H1 (cell line): ENCODE measurements at regions not wholly inside any gene's neighbourhood (a gene's known extent, or its start where the extent isn't known, plus 50 kb on each side); places are given as distances from the start of the nearest gene placed in this dataset.

Source experiments
- CTCF ChIA-PET: fragments of 300-600 bp; sonication (Branson Sonifier 250); formaldehyde crosslinking; loops from one replicate; lab custom pipeline; 2021; ENCODE audit not compliant: partially characterized antibody; lab: Charles Lee
- POLR2A ChIA-PET: fragments of 300-600 bp; sonication (Branson Sonifier 250); formaldehyde crosslinking; loops from one replicate; lab custom pipeline; 2021; ENCODE audit warnings: inconsistent platforms; ENCODE audit not compliant: partially characterized antibody; lab: Charles Lee
- DNase-seq, 2 experiments: peaks; one replicate each; pipeline versions ENCODE4 v3.0.0 to v3.0.0-alpha.2; 2010 to 2022; ENCODE audit warnings: low spot score in 2 of 2, low read depth in 1 of 2, mixed read lengths in 1 of 2
- FAIRE-seq: peaks from 2 replicates; lab custom pipeline; 2011; peaks lifted over from hg19 to GRCh38; lab: Jason Lieb, UNC
- H2AFZ ChIP-seq: 2 replicates; pipeline ENCODE4 v1.8.1; 2012; ENCODE audit warnings: low read length, inconsistent platforms
- H2AK5ac ChIP-seq: 2 replicates; pipeline ENCODE4 v1.6.1; 2013; ENCODE audit warnings: low read depth, low read length
- H2BK120ac ChIP-seq: replicated peaks from 2 replicates; pipeline ENCODE3; 2013; ENCODE audit warnings: low read depth, low read length, inconsistent platforms
- H2BK12ac ChIP-seq: 2 replicates; pipeline ENCODE4 v1.6.1; 2013; ENCODE audit warnings: low read depth, low read length
- H2BK15ac ChIP-seq: 2 replicates; pipeline ENCODE4 v1.6.1; 2013; ENCODE audit warnings: low read length
- H2BK20ac ChIP-seq: 2 replicates; pipeline ENCODE4 v1.6.1; 2013; ENCODE audit warnings: low read length
- H2BK5ac ChIP-seq: 2 replicates; pipeline ENCODE4 v1.6.1; 2013; ENCODE audit warnings: low read depth, low read length
- H3K14ac ChIP-seq: 2 replicates; pipeline ENCODE4 v1.6.1; 2013; ENCODE audit warnings: inconsistent platforms; ENCODE audit not compliant: insufficient read length
- H3K18ac ChIP-seq: 2 replicates; pipeline ENCODE4 v1.6.1; 2013; ENCODE audit warnings: low read length; ENCODE audit errors: extremely low read depth
- H3K23ac ChIP-seq: 2 replicates; pipeline ENCODE4 v1.6.1; 2013; ENCODE audit warnings: inconsistent platforms; ENCODE audit not compliant: insufficient read length
- H3K23me2 ChIP-seq: 2 replicates; pipeline ENCODE4 v1.6.1; 2013; ENCODE audit warnings: low read depth, low read length
- H3K27ac ChIP-seq: 2 replicates; pipeline ENCODE4 v1.6.1; 2011; ENCODE audit warnings: low read depth, low read length, inconsistent platforms
- H3K27me3 ChIP-seq, 4 experiments: replicated peaks in 1 of 4; 1 replicate in 1 of 4; 2 replicates in 3 of 4; pipeline versions ENCODE4 v1.6.1 to v1.8.1; 2011 to 2013; ENCODE audit warnings: low read length in 3 of 4, mild to moderate bottlenecking in 3 of 4, inconsistent platforms in 2 of 4, mixed read lengths in 2 of 4, moderate library complexity in 1 of 4; ENCODE audit not compliant: control insufficient read depth in 3 of 4, insufficient read depth in 3 of 4; ENCODE audit errors: extremely low read depth in 1 of 4
- H3K36me3 ChIP-seq, 4 experiments: 2 replicates each; pipeline versions ENCODE4 v1.6.1 to v1.8.1; 2011 to 2013; ENCODE audit warnings: mild to moderate bottlenecking in 4 of 4, low read length in 3 of 4, moderate library complexity in 2 of 4, control low read depth in 1 of 4, inconsistent platforms in 1 of 4; ENCODE audit not compliant: insufficient read depth in 4 of 4, control insufficient read depth in 2 of 4
- H3K4ac ChIP-seq: replicated peaks from 2 replicates; pipeline ENCODE3; 2013; ENCODE audit warnings: low read length, low read depth, mixed read lengths, inconsistent platforms; ENCODE audit not compliant: insufficient read length
- H3K4me1 ChIP-seq, 4 experiments: replicated peaks in 1 of 4; 1 replicate in 1 of 4; 2 replicates in 3 of 4; pipeline versions ENCODE4 v1.6.1 to v1.8.1; 2011 to 2013; ENCODE audit warnings: low read length in 3 of 4, inconsistent platforms in 2 of 4, mixed read lengths in 1 of 4; ENCODE audit not compliant: insufficient read depth in 4 of 4, control insufficient read depth in 3 of 4
- H3K4me2 ChIP-seq, 2 experiments: 2 replicates each; pipeline versions ENCODE4 v1.6.1 to v1.8.1; 2011 to 2013; ENCODE audit warnings: low read depth in 2 of 2, low read length in 2 of 2, control low read depth in 1 of 2, inconsistent platforms in 1 of 2, mild to moderate bottlenecking in 1 of 2; ENCODE audit not compliant: insufficient read depth in 1 of 2
- H3K4me3 ChIP-seq, 4 experiments: fragments of 200-600, 300-600 bp in 1 of 4; sonication (generic), shearing (Covaris generic), sonication (Bioruptor Twin) in 1 of 4; 2 replicates each; pipeline versions ENCODE4 v1.5.1 to v1.8.1; 2011 to 2016; ENCODE audit warnings: low read length in 4 of 4, low read depth in 3 of 4, control low read depth in 2 of 4, inconsistent platforms in 2 of 4, mild to moderate bottlenecking in 2 of 4, mixed read lengths in 1 of 4, moderate library complexity in 1 of 4; ENCODE audit not compliant: insufficient read depth in 2 of 4; ENCODE audit errors: extremely low read depth in 1 of 4
- H3K56ac ChIP-seq: replicated peaks from 2 replicates; pipeline ENCODE3; 2013; ENCODE audit warnings: low read depth, mild to moderate bottlenecking, mixed read lengths, low read length, inconsistent platforms; ENCODE audit not compliant: insufficient read length
- H3K79me1 ChIP-seq: 2 replicates; pipeline ENCODE4 v1.6.1; 2013; ENCODE audit warnings: low read depth, low read length, control low read depth
- H3K79me2 ChIP-seq, 2 experiments: 2 replicates each; pipeline versions ENCODE4 v1.6.1 to v1.8.1; 2012 to 2013; ENCODE audit warnings: low read length in 2 of 2, mild to moderate bottlenecking in 2 of 2, inconsistent platforms in 1 of 2; ENCODE audit not compliant: insufficient read depth in 2 of 2, control insufficient read depth in 1 of 2
- H3K9ac ChIP-seq, 4 experiments: replicated peaks in 1 of 4; 1 replicate in 1 of 4; 2 replicates in 3 of 4; pipeline versions ENCODE4 v1.6.1 to v1.8.1; 2011 to 2013; ENCODE audit warnings: low read depth in 3 of 4, low read length in 3 of 4, control low read depth in 2 of 4, mild to moderate bottlenecking in 2 of 4, moderate library complexity in 2 of 4, inconsistent platforms in 1 of 4; ENCODE audit errors: extremely low read depth in 1 of 4
- H3K9me3 ChIP-seq, 2 experiments: 2 replicates each; pipeline versions ENCODE4 v1.6.1 to v1.8.1; 2012 to 2013; ENCODE audit warnings: mild to moderate bottlenecking in 2 of 2, moderate library complexity in 2 of 2, control low read depth in 1 of 2, inconsistent platforms in 1 of 2, low read depth in 1 of 2, low read length in 1 of 2, mixed read lengths in 1 of 2; ENCODE audit not compliant: insufficient read depth in 2 of 2
- H4K20me1 ChIP-seq, 2 experiments: replicated peaks in 1 of 2; 2 replicates each; pipeline versions ENCODE3 to v1.8.1; 2011 to 2013; ENCODE audit warnings: inconsistent platforms in 2 of 2, low read length in 2 of 2, mild to moderate bottlenecking in 1 of 2; ENCODE audit not compliant: insufficient read depth in 2 of 2, control insufficient read depth in 1 of 2
- H4K5ac ChIP-seq: 2 replicates; pipeline ENCODE4 v1.6.1; 2013; ENCODE audit warnings: low read length, low read depth, mixed read lengths, inconsistent platforms; ENCODE audit not compliant: insufficient read length
- H4K8ac ChIP-seq: 2 replicates; pipeline ENCODE4 v1.8.0; 2013; ENCODE audit warnings: mild to moderate bottlenecking, moderate library complexity, low read length, inconsistent platforms; ENCODE audit not compliant: insufficient read depth; ENCODE audit errors: extremely low read depth
- H4K91ac ChIP-seq: replicated peaks from 2 replicates; pipeline ENCODE3; 2013; ENCODE audit warnings: low read length, mixed read lengths, inconsistent platforms; ENCODE audit not compliant: insufficient read length
- BACH1 ChIP-seq: IDR thresholded peaks from 2 replicates; pipeline ENCODE4 v1.6.1; 2012; ENCODE audit warnings: low read length, improper control_type of control experiment
- CBX5 ChIP-seq: fragments of 300-800, 300-1000 bp; sonication (generic); IDR thresholded peaks from 2 replicates; pipeline ENCODE4 v1.7.1; 2016; ENCODE audit warnings: antibody characterized with exemption, low read length, low read depth
- EGR1 ChIP-seq: IDR thresholded peaks from 2 replicates; pipeline ENCODE4 v1.6.1; 2011; ENCODE audit warnings: low read depth, low read length, borderline replicate concordance
- JUND ChIP-seq: IDR thresholded peaks from 2 replicates; pipeline ENCODE4 v1.6.1; 2011; ENCODE audit warnings: mild to moderate bottlenecking, improper control_type of control experiment, low read length
- NRF1 ChIP-seq: IDR thresholded peaks from 2 replicates; pipeline ENCODE4 v1.6.1; 2011; ENCODE audit warnings: mild to moderate bottlenecking, low read depth, low read length, improper control_type of control experiment
- POLR2AphosphoS5 ChIP-seq: IDR thresholded peaks from 2 replicates; pipeline ENCODE4 v1.6.1; 2011; ENCODE audit warnings: low read depth, low read length
- YY1 ChIP-seq: IDR thresholded peaks from 2 replicates; pipeline ENCODE4 v1.6.1; 2011; ENCODE audit warnings: low read depth, mild to moderate bottlenecking, low read length
- WGBS, 2 experiments: shearing (Covaris generic) in 1 of 2; methylation state at CpG; one replicate each; pipeline versions ENCODE4 v1.1.6 to v1.1.7; 2013 to 2015; ENCODE audit warnings: low lambda C conversion rate in 2 of 2, mixed read lengths in 2 of 2, inconsistent platforms in 1 of 2, low coverage in 1 of 2, missing lambda C conversion rate in 1 of 2; ENCODE audit not compliant: insufficient replicate concordance in 2 of 2, insufficient coverage in 1 of 2, insufficient read length in 1 of 2; ENCODE audit errors: extremely low coverage in 1 of 2, missing lambda C conversion rate in 1 of 2; 5-methylcytosine and 5-hydroxymethylcytosine counted together
- TF ChIP-seq, protein P1 (sequence below): IDR thresholded peaks from 2 replicates; pipeline ENCODE4 v1.6.1; 2011; ENCODE audit warnings: low read length, improper control_type of control experiment

DNA sequence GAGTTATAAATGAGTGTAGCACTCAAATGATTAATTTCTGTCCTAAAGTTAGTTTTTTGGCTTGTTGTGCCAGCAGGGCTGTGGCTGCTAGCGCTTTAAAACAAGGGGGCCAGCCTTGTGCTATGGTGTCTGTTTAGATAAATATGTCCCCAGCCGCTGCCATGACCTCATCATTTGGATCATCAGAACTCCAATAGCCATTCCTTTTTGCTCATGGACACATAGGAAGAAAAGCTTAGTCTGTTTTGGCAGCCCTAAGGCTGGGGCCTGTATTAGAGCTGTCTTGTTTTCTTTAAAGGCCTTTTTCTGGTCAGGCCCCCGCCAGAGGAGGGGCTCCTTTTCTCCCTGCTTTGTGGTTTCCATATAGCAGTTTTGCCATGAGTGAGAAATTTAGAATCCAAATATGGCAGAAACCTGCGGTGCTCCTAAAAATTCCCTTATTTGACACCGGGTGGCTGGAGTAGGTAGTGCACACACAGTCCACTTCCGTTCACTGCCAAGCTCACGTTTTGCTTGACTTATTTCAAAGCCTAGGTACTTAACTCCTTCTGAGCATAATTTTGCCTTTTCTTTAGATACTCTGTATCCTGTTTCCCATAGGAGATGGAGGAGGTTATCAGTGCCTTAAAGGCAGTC, 60.4 kb upstream of the SLC35G4 start:
- TF ChIP-seq NRF1 (no peak), CBX5 (no peak), EGR1 (no peak), BACH1 (no peak), YY1 (no peak), POLR2AphosphoS5 (no peak), JUND (no peak)
- TF ChIP-seq, protein P1, sequence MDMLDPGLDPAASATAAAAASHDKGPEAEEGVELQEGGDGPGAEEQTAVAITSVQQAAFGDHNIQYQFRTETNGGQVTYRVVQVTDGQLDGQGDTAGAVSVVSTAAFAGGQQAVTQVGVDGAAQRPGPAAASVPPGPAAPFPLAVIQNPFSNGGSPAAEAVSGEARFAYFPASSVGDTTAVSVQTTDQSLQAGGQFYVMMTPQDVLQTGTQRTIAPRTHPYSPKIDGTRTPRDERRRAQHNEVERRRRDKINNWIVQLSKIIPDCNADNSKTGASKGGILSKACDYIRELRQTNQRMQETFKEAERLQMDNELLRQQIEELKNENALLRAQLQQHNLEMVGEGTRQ, result no peak
- no peaks in the 10 kb centered on the region for H4K20me1 ChIP-seq
- H3K14ac ChIP-seq, result no peak overlapping the region
- no peak overlapping the region for H4K91ac ChIP-seq
- no peak overlapping the region for H2BK120ac ChIP-seq
- H3K23me2 ChIP-seq, result no peaks in the 10 kb centered on the region
- H2BK5ac ChIP-seq, result no peak overlapping the region
- no peak overlapping the region for H4K5ac ChIP-seq
- no peaks in the 10 kb centered on the region for H3K27me3 ChIP-seq
- ChIA-PET POLR2A (no interaction called here), CTCF (interaction anchor here (1.0 to 1.1 kb wide), 3 partner anchors 11 to 238 kb away, joined by 4 read pairs; no protein-coding TSS in a partner anchor)
- no peak overlapping the region for H2AK5ac ChIP-seq
- H3K4me1 ChIP-seq, result no peaks in the 10 kb centered on the region
- FAIRE-seq, result no peak
- peaks cover 12% of the 10 kb centered on the region in 2 experiments; a peak in 3 of 4 replicates for H3K9me3 ChIP-seq
- no peak overlapping the region for H3K56ac ChIP-seq
- WGBS, 2 experiments, result 82% methylated on average over 7 of the region's 7 CpGs; no CpG with 5 or more reads in 1 of the 2 experiments
- H3K36me3 ChIP-seq, result no peaks in the 10 kb centered on the region
- no peak for DNase-seq
- H3K18ac ChIP-seq, result no peak overlapping the region
- no peak overlapping the region for H3K4ac ChIP-seq
- no peak overlapping the region for H2AFZ ChIP-seq
- no peak overlapping the region for H3K27ac ChIP-seq
- H3K9ac ChIP-seq, result no peak overlapping the region
- H2BK12ac ChIP-seq, result no peak overlapping the region
- no peaks in the 10 kb centered on the region for H3K79me2 ChIP-seq
- H3K4me3 ChIP-seq, result no peak overlapping the region
- no peaks in the 10 kb centered on the region for H3K79me1 ChIP-seq
- H3K4me2 ChIP-seq, result no peak overlapping the region
- H2BK15ac ChIP-seq, result no peak overlapping the region
- H4K8ac ChIP-seq, result no peak overlapping the region
- H2BK20ac ChIP-seq, result no peak overlapping the region
- no peak overlapping the region for H3K23ac ChIP-seq
